ENCODE measurements at regions not wholly inside any gene's neighbourhood (a gene's known extent, or its start where the extent isn't known, plus 50 kb on each side); places are given as distances from the start of the nearest gene placed in this dataset.

GRCh38 chr2:160730296-160730995 lies 236.8 kb upstream of the RBMS1 start:
- FAIRE-seq (no peak), DNase-seq (ENCODE audit: low read depth) (no peak)
- no peak for TF ChIP-seq CTCF (IDR thresholded peaks at IDR 0.05; ENCODE audit: insufficient read depth, low read length, severe bottlenecking)
- Histone ChIP-seq H3K4me3 (ENCODE audit: low read depth, low read length) (no peak overlapping the region), H3K27me3 (ENCODE audit: control insufficient read depth, insufficient read depth, low read length) (no peaks in the 10 kb centered on the region), H3K36me3 (ENCODE audit: control insufficient read depth, insufficient read depth, low read length) (no peaks in the 10 kb centered on the region)

GRCh38 chr2:160731415-160731814 lies 237.8 kb upstream of the RBMS1 start:
- no peaks in the 10 kb centered on the region for H3K27me3 ChIP-seq (ENCODE audit: control insufficient read depth, insufficient read depth, low read length)
- no peak for TF ChIP-seq CTCF (IDR thresholded peaks at IDR 0.05; ENCODE audit: insufficient read depth, low read length, severe bottlenecking)
- FAIRE-seq (no peak), DNase-seq (ENCODE audit: low read depth) (no peak)
- H3K4me3 ChIP-seq (ENCODE audit: low read depth, low read length): no peak overlapping the region
- no peaks in the 10 kb centered on the region for H3K36me3 ChIP-seq (ENCODE audit: control insufficient read depth, insufficient read depth, low read length)

GRCh38 chr2:160731856-160732255 lies 238.2 kb upstream of the RBMS1 start:
- TF ChIP-seq CTCF (IDR thresholded peaks at IDR 0.05; ENCODE audit: insufficient read depth, low read length, severe bottlenecking): no peak
- DNase-seq (ENCODE audit: low read depth) (no peak), FAIRE-seq (no peak)
- H3K4me3 ChIP-seq (ENCODE audit: low read depth, low read length): no peak overlapping the region
- H3K27me3 ChIP-seq (ENCODE audit: control insufficient read depth, insufficient read depth, low read length): no peaks in the 10 kb centered on the region
- H3K36me3 ChIP-seq (ENCODE audit: control insufficient read depth, insufficient read depth, low read length): no peaks in the 10 kb centered on the region

GRCh38 chr2:160735696-160736095 lies 242.1 kb upstream of the RBMS1 start:
- DNase-seq (ENCODE audit: low read depth) (no peak), FAIRE-seq (no peak)
- Histone ChIP-seq H3K36me3 (ENCODE audit: control insufficient read depth, insufficient read depth, low read length) (no peaks in the 10 kb centered on the region), H3K27me3 (ENCODE audit: control insufficient read depth, insufficient read depth, low read length) (no peaks in the 10 kb centered on the region), H3K4me3 (ENCODE audit: low read depth, low read length) (no peak overlapping the region)
- TF ChIP-seq CTCF (IDR thresholded peaks at IDR 0.05; ENCODE audit: insufficient read depth, low read length, severe bottlenecking): no peak

- Histone ChIP-seq H3K4me3 (ENCODE audit: low read depth, low read length) (no peak overlapping the region), H3K36me3 (ENCODE audit: control insufficient read depth, insufficient read depth, low read length) (no peaks in the 10 kb centered on the region), H3K27me3 (ENCODE audit: control insufficient read depth, insufficient read depth, low read length) (no peaks in the 10 kb centered on the region)
- DNase-seq (ENCODE audit: low read depth) (peak; percentile 77), FAIRE-seq (no peak)
- TF ChIP-seq CTCF (IDR thresholded peaks at IDR 0.05; ENCODE audit: insufficient read depth, low read length, severe bottlenecking): no peak
These were observed 242.8 kb upstream of the RBMS1 start for GRCh38 chr2:160736148-160737028.

All from bronchial epithelial cell (primary cell).